Mammary epithelial cell (primary cell): ENCODE measurements at regions not wholly inside any gene's neighbourhood (a gene's known extent, or its start where the extent isn't known, plus 50 kb on each side); places are given as distances from the start of the nearest gene placed in this dataset.

Experiments
- CTCF ChIP-seq, 2 donors: IDR thresholded peaks in 1 of 2; conservative IDR thresholded peaks in 1 of 2; 2 replicates each; pipeline ENCODE4 v1.5.1; 2011 to 2012; ENCODE audit warnings: inconsistent platforms in 2 of 2, low read length in 2 of 2, mild to moderate bottlenecking in 2 of 2, control low read depth in 1 of 2, low read depth in 1 of 2; ENCODE audit not compliant: insufficient read depth in 1 of 2; ENCODE audit errors: extremely low read depth in 1 of 2
- EZH2 ChIP-seq: IDR thresholded peaks from 2 replicates; pipeline ENCODE4 v1.6.1; 2012; ENCODE audit warnings: low read length, inconsistent platforms, borderline replicate concordance

- TF ChIP-seq CTCF (conservative IDR thresholded peaks at IDR 0.05 in 1 of 2, IDR thresholded peaks at IDR 0.05 in 1 of 2; ENCODE audit: extremely low read depth in 1 of 2, insufficient read depth in 1 of 2, low read depth in 1 of 2, low read length in 2 of 2) (no peak), EZH2 (no peak)
These were observed 148.7 kb upstream of the GPR26 start for GRCh38 chr10:123517426-123517825.
